SK-N-SH treated with all-trans-retinoic acid at 6 μM for 48 hours (cell line): ENCODE measurements at regions not wholly inside any gene's neighbourhood (a gene's known extent, or its start where the extent isn't known, plus 50 kb on each side); places are given as distances from the start of the nearest gene placed in this dataset.

Experiments
- ARNTL ChIP-seq: fragments of 450-650 bp; formaldehyde crosslinking; IDR thresholded peaks from 2 replicates; pipeline ENCODE4 v1.5.0; 2020; ENCODE audit warnings: low read depth, mild to moderate bottlenecking, moderate library complexity, borderline replicate concordance
- BACH2 ChIP-seq: fragments of 250-450 bp; sonication (Bioruptor Pico); IDR thresholded peaks from 2 replicates; pipeline ENCODE4 v1.9.0; 2021; ENCODE audit warnings: mild to moderate bottlenecking, borderline replicate concordance
- RARB ChIP-seq: fragments of 250-450 bp; sonication (Bioruptor Pico); IDR thresholded peaks from 2 replicates; pipeline ENCODE4 v1.8.0; 2021; ENCODE audit warnings: mild to moderate bottlenecking, moderate library complexity
- ZFP3 ChIP-seq: fragments of 250-450 bp; sonication (Bioruptor Pico); IDR thresholded peaks from 2 replicates; pipeline ENCODE4 v1.5.0; 2020; ENCODE audit warnings: mild to moderate bottlenecking, moderate library complexity
- ZFP30 ChIP-seq: fragments of 450-650 bp; formaldehyde crosslinking; IDR thresholded peaks from 2 replicates; pipeline ENCODE4 v1.5.0; 2022; ENCODE audit warnings: mild to moderate bottlenecking, moderate library complexity
- ZNF565 ChIP-seq: fragments of 450-650 bp; formaldehyde crosslinking; conservative IDR thresholded peaks from 2 replicates; pipeline ENCODE4 v1.5.0; 2020; ENCODE audit warnings: low read depth, mild to moderate bottlenecking, moderate library complexity
- TF ChIP-seq, protein P1 (sequence below): fragments of 250-450 bp; sonication (Bioruptor Pico); IDR thresholded peaks from 2 replicates; pipeline ENCODE4 v1.8.0; 2020; ENCODE audit warnings: mild to moderate bottlenecking, moderate library complexity, borderline replicate concordance
- TF ChIP-seq, protein P2 (sequence below): fragments of 250-450 bp; sonication (Bioruptor Pico); IDR thresholded peaks from 2 replicates; pipeline ENCODE4 v1.5.1; 2021; ENCODE audit warnings: mild to moderate bottlenecking, moderate library complexity
- TF ChIP-seq, protein P3 (sequence below): fragments of 250-450 bp; sonication (Bioruptor Pico); IDR thresholded peaks from 2 replicates; pipeline ENCODE4 v1.5.0; 2020; ENCODE audit warnings: mild to moderate bottlenecking, moderate library complexity

DNA sequence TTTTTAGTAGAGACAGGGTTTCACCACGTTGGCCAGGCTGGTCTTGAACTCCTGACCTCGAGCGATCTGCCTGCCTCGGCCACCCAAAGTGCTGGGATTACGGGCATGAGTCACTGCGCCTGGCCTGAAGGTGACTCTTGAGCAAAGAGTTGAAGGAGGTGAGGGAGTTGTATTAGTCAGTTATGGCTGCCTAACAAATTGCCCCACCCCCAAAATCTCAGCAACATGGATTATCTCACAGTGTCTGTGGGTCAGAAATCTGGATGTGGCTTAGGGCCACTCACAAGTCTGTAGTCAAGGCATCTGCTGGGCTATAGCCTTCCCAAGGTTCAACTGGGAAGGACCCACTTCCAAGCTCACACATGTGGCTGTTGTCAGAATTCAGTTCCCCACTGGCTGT, 52.8 kb upstream of the ADGRE5 start:
- TF ChIP-seq, protein P1, sequence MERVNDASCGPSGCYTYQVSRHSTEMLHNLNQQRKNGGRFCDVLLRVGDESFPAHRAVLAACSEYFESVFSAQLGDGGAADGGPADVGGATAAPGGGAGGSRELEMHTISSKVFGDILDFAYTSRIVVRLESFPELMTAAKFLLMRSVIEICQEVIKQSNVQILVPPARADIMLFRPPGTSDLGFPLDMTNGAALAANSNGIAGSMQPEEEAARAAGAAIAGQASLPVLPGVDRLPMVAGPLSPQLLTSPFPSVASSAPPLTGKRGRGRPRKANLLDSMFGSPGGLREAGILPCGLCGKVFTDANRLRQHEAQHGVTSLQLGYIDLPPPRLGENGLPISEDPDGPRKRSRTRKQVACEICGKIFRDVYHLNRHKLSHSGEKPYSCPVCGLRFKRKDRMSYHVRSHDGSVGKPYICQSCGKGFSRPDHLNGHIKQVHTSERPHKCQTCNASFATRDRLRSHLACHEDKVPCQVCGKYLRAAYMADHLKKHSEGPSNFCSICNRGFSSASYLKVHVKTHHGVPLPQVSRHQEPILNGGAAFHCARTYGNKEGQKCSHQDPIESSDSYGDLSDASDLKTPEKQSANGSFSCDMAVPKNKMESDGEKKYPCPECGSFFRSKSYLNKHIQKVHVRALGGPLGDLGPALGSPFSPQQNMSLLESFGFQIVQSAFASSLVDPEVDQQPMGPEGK (CRISPR knock-in tag), result no peak
- TF ChIP-seq ZFP30 (CRISPR knock-in tag), result no peak
- TF ChIP-seq, protein P2, sequence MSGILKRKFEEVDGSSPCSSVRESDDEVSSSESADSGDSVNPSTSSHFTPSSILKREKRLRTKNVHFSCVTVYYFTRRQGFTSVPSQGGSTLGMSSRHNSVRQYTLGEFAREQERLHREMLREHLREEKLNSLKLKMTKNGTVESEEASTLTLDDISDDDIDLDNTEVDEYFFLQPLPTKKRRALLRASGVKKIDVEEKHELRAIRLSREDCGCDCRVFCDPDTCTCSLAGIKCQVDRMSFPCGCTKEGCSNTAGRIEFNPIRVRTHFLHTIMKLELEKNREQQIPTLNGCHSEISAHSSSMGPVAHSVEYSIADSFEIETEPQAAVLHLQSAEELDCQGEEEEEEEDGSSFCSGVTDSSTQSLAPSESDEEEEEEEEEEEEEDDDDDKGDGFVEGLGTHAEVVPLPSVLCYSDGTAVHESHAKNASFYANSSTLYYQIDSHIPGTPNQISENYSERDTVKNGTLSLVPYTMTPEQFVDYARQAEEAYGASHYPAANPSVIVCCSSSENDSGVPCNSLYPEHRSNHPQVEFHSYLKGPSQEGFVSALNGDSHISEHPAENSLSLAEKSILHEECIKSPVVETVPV (CRISPR knock-in tag), result no peak
- TF ChIP-seq ARNTL (CRISPR knock-in tag), result no peak
- no peak for TF ChIP-seq BACH2 (CRISPR knock-in tag)
- TF ChIP-seq ZNF565, result no peak
- TF ChIP-seq ZFP3 (CRISPR knock-in tag), result no peak
- TF ChIP-seq, protein P3, sequence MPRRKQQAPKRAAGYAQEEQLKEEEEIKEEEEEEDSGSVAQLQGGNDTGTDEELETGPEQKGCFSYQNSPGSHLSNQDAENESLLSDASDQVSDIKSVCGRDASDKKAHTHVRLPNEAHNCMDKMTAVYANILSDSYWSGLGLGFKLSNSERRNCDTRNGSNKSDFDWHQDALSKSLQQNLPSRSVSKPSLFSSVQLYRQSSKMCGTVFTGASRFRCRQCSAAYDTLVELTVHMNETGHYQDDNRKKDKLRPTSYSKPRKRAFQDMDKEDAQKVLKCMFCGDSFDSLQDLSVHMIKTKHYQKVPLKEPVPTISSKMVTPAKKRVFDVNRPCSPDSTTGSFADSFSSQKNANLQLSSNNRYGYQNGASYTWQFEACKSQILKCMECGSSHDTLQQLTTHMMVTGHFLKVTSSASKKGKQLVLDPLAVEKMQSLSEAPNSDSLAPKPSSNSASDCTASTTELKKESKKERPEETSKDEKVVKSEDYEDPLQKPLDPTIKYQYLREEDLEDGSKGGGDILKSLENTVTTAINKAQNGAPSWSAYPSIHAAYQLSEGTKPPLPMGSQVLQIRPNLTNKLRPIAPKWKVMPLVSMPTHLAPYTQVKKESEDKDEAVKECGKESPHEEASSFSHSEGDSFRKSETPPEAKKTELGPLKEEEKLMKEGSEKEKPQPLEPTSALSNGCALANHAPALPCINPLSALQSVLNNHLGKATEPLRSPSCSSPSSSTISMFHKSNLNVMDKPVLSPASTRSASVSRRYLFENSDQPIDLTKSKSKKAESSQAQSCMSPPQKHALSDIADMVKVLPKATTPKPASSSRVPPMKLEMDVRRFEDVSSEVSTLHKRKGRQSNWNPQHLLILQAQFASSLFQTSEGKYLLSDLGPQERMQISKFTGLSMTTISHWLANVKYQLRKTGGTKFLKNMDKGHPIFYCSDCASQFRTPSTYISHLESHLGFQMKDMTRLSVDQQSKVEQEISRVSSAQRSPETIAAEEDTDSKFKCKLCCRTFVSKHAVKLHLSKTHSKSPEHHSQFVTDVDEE (CRISPR knock-in tag), result no peak
- no peak for TF ChIP-seq RARB (CRISPR knock-in tag)
